ENCODE measurements at regions not wholly inside any gene's neighbourhood (a gene's known extent, or its start where the extent isn't known, plus 50 kb on each side); places are given as distances from the start of the nearest gene placed in this dataset.

- Histone ChIP-seq H3K27ac (ENCODE audit: low read depth in 1 of 2, low read length in 1 of 2) (no peak overlapping the region), H3K4me3 (ENCODE audit: low read length in 2 of 2) (no peak overlapping the region), H3K9me3 (ENCODE audit: control insufficient read depth in 2 of 2, insufficient read depth in 1 of 2, low read length in 1 of 2) (no peaks in the 10 kb centered on the region), H3K36me3 (ENCODE audit: control insufficient read depth in 2 of 2, insufficient read depth in 2 of 2, low read length in 1 of 2) (no peaks in the 10 kb centered on the region), H3K4me1 (ENCODE audit: control insufficient read depth in 2 of 2, insufficient read depth in 2 of 2, low read length in 2 of 2) (no peaks in the 10 kb centered on the region), H3K27me3 (ENCODE audit: control insufficient read depth in 2 of 2, insufficient read depth in 1 of 2, low read length in 1 of 2) (no peaks in the 10 kb centered on the region)
- DNase-seq (ENCODE audit: low read depth in 6 of 9, low spot score in 9 of 9), result no peak
- 88% methylated on average over 2 of the region's 2 CpGs for WGBS
These were observed 305.9 kb downstream of the PMP22 start for GRCh38 chr17:14959106-14959648.

GRCh38 chr17:14953405-14953804, 311.7 kb downstream of the PMP22 start:
- no peak overlapping the region for H3K27ac ChIP-seq (ENCODE audit: low read depth in 1 of 2, low read length in 1 of 2)
- H3K4me1 ChIP-seq (ENCODE audit: control insufficient read depth in 2 of 2, insufficient read depth in 2 of 2, low read length in 2 of 2), result no peaks in the 10 kb centered on the region
- DNase-seq (ENCODE audit: low read depth in 6 of 9, low spot score in 9 of 9), result no peak
- H3K4me3 ChIP-seq (ENCODE audit: low read length in 2 of 2), result no peak overlapping the region
- H3K27me3 ChIP-seq (ENCODE audit: control insufficient read depth in 2 of 2, insufficient read depth in 1 of 2, low read length in 1 of 2), result no peaks in the 10 kb centered on the region
- 91% methylated on average over 5 of the region's 5 CpGs for WGBS
- H3K9me3 ChIP-seq (ENCODE audit: control insufficient read depth in 2 of 2, insufficient read depth in 1 of 2, low read length in 1 of 2), result no peaks in the 10 kb centered on the region
- no peaks in the 10 kb centered on the region for H3K36me3 ChIP-seq (ENCODE audit: control insufficient read depth in 2 of 2, insufficient read depth in 2 of 2, low read length in 1 of 2)

- H3K27ac ChIP-seq (ENCODE audit: low read depth in 1 of 2, low read length in 1 of 2), result no peak overlapping the region
- WGBS, result 96% methylated on average over 2 of the region's 2 CpGs
These were observed 314.4 kb downstream of the PMP22 start for GRCh38 chr17:14950686-14951085.

GRCh38 chr17:14950216-14950615, 314.9 kb downstream of the PMP22 start:
- WGBS, result 79% methylated on average over 3 of the region's 3 CpGs
- H3K27me3 ChIP-seq (ENCODE audit: control insufficient read depth in 2 of 2, insufficient read depth in 1 of 2, low read length in 1 of 2), result no peaks in the 10 kb centered on the region
- no peaks in the 10 kb centered on the region for H3K9me3 ChIP-seq (ENCODE audit: control insufficient read depth in 2 of 2, insufficient read depth in 1 of 2, low read length in 1 of 2)
- H3K4me1 ChIP-seq (ENCODE audit: control insufficient read depth in 2 of 2, insufficient read depth in 2 of 2, low read length in 2 of 2), result no peaks in the 10 kb centered on the region
- no peak overlapping the region for H3K4me3 ChIP-seq (ENCODE audit: low read length in 2 of 2)
- no peak for DNase-seq (ENCODE audit: low read depth in 6 of 9, low spot score in 9 of 9)
- H3K36me3 ChIP-seq (ENCODE audit: control insufficient read depth in 2 of 2, insufficient read depth in 2 of 2, low read length in 1 of 2), result no peaks in the 10 kb centered on the region
- no peak overlapping the region for H3K27ac ChIP-seq (ENCODE audit: low read depth in 1 of 2, low read length in 1 of 2)

More at GRCh38 chr17:14950686-14951085, 314.4 kb downstream of the PMP22 start:
- Histone ChIP-seq H3K27me3 (ENCODE audit: control insufficient read depth in 2 of 2, insufficient read depth in 1 of 2, low read length in 1 of 2) (no peaks in the 10 kb centered on the region), H3K4me1 (ENCODE audit: control insufficient read depth in 2 of 2, insufficient read depth in 2 of 2, low read length in 2 of 2) (no peaks in the 10 kb centered on the region), H3K9me3 (ENCODE audit: control insufficient read depth in 2 of 2, insufficient read depth in 1 of 2, low read length in 1 of 2) (no peaks in the 10 kb centered on the region), H3K36me3 (ENCODE audit: control insufficient read depth in 2 of 2, insufficient read depth in 2 of 2, low read length in 1 of 2) (no peaks in the 10 kb centered on the region), H3K4me3 (ENCODE audit: low read length in 2 of 2) (no peak overlapping the region)
- DNase-seq (ENCODE audit: low read depth in 6 of 9, low spot score in 9 of 9), result no peak

GRCh38 chr17:14947671-14948070, 317.5 kb downstream of the PMP22 start:
- DNase-seq (ENCODE audit: low read depth in 6 of 9, low spot score in 9 of 9), result no peak
- 97% methylated on average over 2 of the region's 2 CpGs for WGBS
- Histone ChIP-seq H3K4me3 (ENCODE audit: low read length in 2 of 2) (no peak overlapping the region), H3K36me3 (ENCODE audit: control insufficient read depth in 2 of 2, insufficient read depth in 2 of 2, low read length in 1 of 2) (no peaks in the 10 kb centered on the region), H3K9me3 (ENCODE audit: control insufficient read depth in 2 of 2, insufficient read depth in 1 of 2, low read length in 1 of 2) (no peaks in the 10 kb centered on the region), H3K27ac (ENCODE audit: low read depth in 1 of 2, low read length in 1 of 2) (no peak overlapping the region), H3K27me3 (ENCODE audit: control insufficient read depth in 2 of 2, insufficient read depth in 1 of 2, low read length in 1 of 2) (no peaks in the 10 kb centered on the region), H3K4me1 (ENCODE audit: control insufficient read depth in 2 of 2, insufficient read depth in 2 of 2, low read length in 2 of 2) (no peaks in the 10 kb centered on the region)

- no peaks in the 10 kb centered on the region for H3K4me1 ChIP-seq (ENCODE audit: control insufficient read depth in 2 of 2, insufficient read depth in 2 of 2, low read length in 2 of 2)
- no peak overlapping the region for H3K27ac ChIP-seq (ENCODE audit: low read depth in 1 of 2, low read length in 1 of 2)
- no peaks in the 10 kb centered on the region for H3K36me3 ChIP-seq (ENCODE audit: control insufficient read depth in 2 of 2, insufficient read depth in 2 of 2, low read length in 1 of 2)
- H3K4me3 ChIP-seq (ENCODE audit: low read length in 2 of 2), result no peak overlapping the region
- no peaks in the 10 kb centered on the region for H3K27me3 ChIP-seq (ENCODE audit: control insufficient read depth in 2 of 2, insufficient read depth in 1 of 2, low read length in 1 of 2)
- WGBS, result 94% methylated on average over 7 of the region's 7 CpGs
- H3K9me3 ChIP-seq (ENCODE audit: control insufficient read depth in 2 of 2, insufficient read depth in 1 of 2, low read length in 1 of 2), result no peaks in the 10 kb centered on the region
- no peak for DNase-seq (ENCODE audit: low read depth in 6 of 9, low spot score in 9 of 9)
These were observed 318.6 kb downstream of the PMP22 start for GRCh38 chr17:14946481-14946880.

GRCh38 chr17:14942526-14943190, 322.5 kb downstream of the PMP22 start:
- no peak for DNase-seq (ENCODE audit: low read depth in 6 of 9, low spot score in 9 of 9)
- no peaks in the 10 kb centered on the region for H3K4me1 ChIP-seq (ENCODE audit: control insufficient read depth in 2 of 2, insufficient read depth in 2 of 2, low read length in 2 of 2)
- no peaks in the 10 kb centered on the region for H3K36me3 ChIP-seq (ENCODE audit: control insufficient read depth in 2 of 2, insufficient read depth in 2 of 2, low read length in 1 of 2)
- H3K4me3 ChIP-seq (ENCODE audit: low read length in 2 of 2), result no peak overlapping the region
- 79% methylated on average over 3 of the region's 3 CpGs for WGBS
- no peaks in the 10 kb centered on the region for H3K9me3 ChIP-seq (ENCODE audit: control insufficient read depth in 2 of 2, insufficient read depth in 1 of 2, low read length in 1 of 2)
- H3K27ac ChIP-seq (ENCODE audit: low read depth in 1 of 2, low read length in 1 of 2), result no peak overlapping the region
- no peaks in the 10 kb centered on the region for H3K27me3 ChIP-seq (ENCODE audit: control insufficient read depth in 2 of 2, insufficient read depth in 1 of 2, low read length in 1 of 2)

GRCh38 chr17:14940938-14941265, 324.2 kb downstream of the PMP22 start:
- 99% methylated on average over 3 of the region's 3 CpGs for WGBS
- H3K4me3 ChIP-seq (ENCODE audit: low read length in 2 of 2), result no peak overlapping the region
- no peak overlapping the region for H3K27ac ChIP-seq (ENCODE audit: low read depth in 1 of 2, low read length in 1 of 2)
- no peaks in the 10 kb centered on the region for H3K4me1 ChIP-seq (ENCODE audit: control insufficient read depth in 2 of 2, insufficient read depth in 2 of 2, low read length in 2 of 2)
- no peaks in the 10 kb centered on the region for H3K27me3 ChIP-seq (ENCODE audit: control insufficient read depth in 2 of 2, insufficient read depth in 1 of 2, low read length in 1 of 2)
- no peaks in the 10 kb centered on the region for H3K9me3 ChIP-seq (ENCODE audit: control insufficient read depth in 2 of 2, insufficient read depth in 1 of 2, low read length in 1 of 2)
- no peak for DNase-seq (ENCODE audit: low read depth in 6 of 9, low spot score in 9 of 9)
- no peaks in the 10 kb centered on the region for H3K36me3 ChIP-seq (ENCODE audit: control insufficient read depth in 2 of 2, insufficient read depth in 2 of 2, low read length in 1 of 2)

GRCh38 chr17:14940108-14940937, 324.8 kb downstream of the PMP22 start:
- WGBS, result 94% methylated on average over 4 of the region's 4 CpGs

More at GRCh38 chr17:14940108-14940937, 324.8 kb downstream of the PMP22 start:
- no peaks in the 10 kb centered on the region for H3K4me1 ChIP-seq (ENCODE audit: control insufficient read depth in 2 of 2, insufficient read depth in 2 of 2, low read length in 2 of 2)
- no peaks in the 10 kb centered on the region for H3K36me3 ChIP-seq (ENCODE audit: control insufficient read depth in 2 of 2, insufficient read depth in 2 of 2, low read length in 1 of 2)
- H3K27me3 ChIP-seq (ENCODE audit: control insufficient read depth in 2 of 2, insufficient read depth in 1 of 2, low read length in 1 of 2), result no peaks in the 10 kb centered on the region
- no peak overlapping the region for H3K4me3 ChIP-seq (ENCODE audit: low read length in 2 of 2)
- no peaks in the 10 kb centered on the region for H3K9me3 ChIP-seq (ENCODE audit: control insufficient read depth in 2 of 2, insufficient read depth in 1 of 2, low read length in 1 of 2)
- DNase-seq (ENCODE audit: low read depth in 6 of 9, low spot score in 9 of 9), result no peak
- no peak overlapping the region for H3K27ac ChIP-seq (ENCODE audit: low read depth in 1 of 2, low read length in 1 of 2)

Measured in thymus (tissue), 11 donors.